CD4-positive, alpha-beta T cell (primary cell): ENCODE measurements at regions not wholly inside any gene's neighbourhood (a gene's known extent, or its start where the extent isn't known, plus 50 kb on each side); places are given as distances from the start of the nearest gene placed in this dataset.

Experiments
- ATAC-seq: fragments of 200-7000 bp; cut with Tn5 transposase; one replicate; pipeline ENCODE4 v1.10.0; 2022; ENCODE audit warnings: mild to moderate bottlenecking; ENCODE audit not compliant: poor library complexity
- CTCF ChIA-PET: fragments of 350-600 bp; sonication (Branson Sonifier 250); formaldehyde crosslinking; loops from one replicate; lab custom pipeline; 2021; ENCODE audit warnings: antibody characterized with exemption, inconsistent platforms; lab: Charles Lee
- POLR2A ChIA-PET: fragments of 350-600 bp; sonication (Branson Sonifier 250); formaldehyde crosslinking; loops from one replicate; lab custom pipeline; 2021; ENCODE audit warnings: antibody characterized with exemption, inconsistent platforms; lab: Charles Lee
- DNase-seq, 14 experiments: peaks; one replicate each; pipeline ENCODE4 v3.0.0-alpha.2; 2013 to 2020; ENCODE audit warnings: mixed read lengths in 2 of 14
- H3K27ac ChIP-seq, 2 donors: one replicate each; pipeline versions ENCODE4 v1.5.1 to v1.7.0; 2013; ENCODE audit warnings: low read length in 2 of 2, low read depth in 1 of 2, mild to moderate bottlenecking in 1 of 2
- H3K27me3 ChIP-seq, 2 experiments: 1 replicate in 1 of 2; 2 replicates in 1 of 2; pipeline versions ENCODE4 v1.6.1 to v1.7.0; 2013; ENCODE audit warnings: low read length in 2 of 2, control low read depth in 1 of 2, mild to moderate bottlenecking in 1 of 2, moderate library complexity in 1 of 2; ENCODE audit not compliant: insufficient read depth in 2 of 2, control insufficient read depth in 1 of 2
- H3K36me3 ChIP-seq: one replicate; pipeline ENCODE4 v1.6.1; 2013; ENCODE audit warnings: low read length, control low read depth; ENCODE audit not compliant: insufficient read depth
- H3K4me1 ChIP-seq: one replicate; pipeline ENCODE4 v1.6.1; 2013; ENCODE audit warnings: low read length, control low read depth; ENCODE audit not compliant: insufficient read depth
- H3K4me3 ChIP-seq: one replicate; pipeline ENCODE4 v1.5.1; 2013; ENCODE audit warnings: mild to moderate bottlenecking, low read length, moderate library complexity
- H3K9me3 ChIP-seq, 2 experiments: 1 replicate in 1 of 2; 2 replicates in 1 of 2; pipeline versions ENCODE4 v1.6.1 to v1.7.0; 2013; ENCODE audit warnings: low read length in 2 of 2, mild to moderate bottlenecking in 2 of 2, control low read depth in 1 of 2, moderate library complexity in 1 of 2; ENCODE audit not compliant: control insufficient read depth in 1 of 2, insufficient read depth in 1 of 2
- H3K27ac Mint-ChIP-seq: one replicate; pipeline ENCODE4 v1.8.0; 2020; ENCODE audit warnings: mixed read lengths
- H3K27me3 Mint-ChIP-seq: one replicate; pipeline ENCODE4 v1.8.0; 2021; ENCODE audit warnings: mixed read lengths
- H3K36me3 Mint-ChIP-seq: one replicate; pipeline ENCODE4 v1.8.0; 2021; ENCODE audit warnings: low read depth, mixed read lengths
- H3K4me1 Mint-ChIP-seq: one replicate; pipeline ENCODE4 v1.8.0; 2021; ENCODE audit warnings: low read depth, mixed read lengths
- H3K4me3 Mint-ChIP-seq: one replicate; pipeline ENCODE4 v1.8.0; 2020; ENCODE audit warnings: mild to moderate bottlenecking, mixed read lengths
- H3K9me3 Mint-ChIP-seq: one replicate; pipeline ENCODE4 v1.8.0; 2020; ENCODE audit warnings: mixed read lengths
- intact Hi-C, 2 experiments: fragments of 100-400 bp; cut with DNase I in 1 of 2; cut with micrococcal nuclease in 1 of 2; formaldehyde crosslinking; loops; one replicate each; pipeline versions ENCODE4 v1.15.1 to v1.9.0; 2023 to 2025; cut with DNase I, micrococcal nuclease
- TF ChIP-seq, protein P1 (sequence below): fragments of 200-600 bp; IDR thresholded peaks from one replicate; pipeline ENCODE4 v1.8.0; 2022; ENCODE audit warnings: antibody characterized with exemption, mild to moderate bottlenecking

DNA sequence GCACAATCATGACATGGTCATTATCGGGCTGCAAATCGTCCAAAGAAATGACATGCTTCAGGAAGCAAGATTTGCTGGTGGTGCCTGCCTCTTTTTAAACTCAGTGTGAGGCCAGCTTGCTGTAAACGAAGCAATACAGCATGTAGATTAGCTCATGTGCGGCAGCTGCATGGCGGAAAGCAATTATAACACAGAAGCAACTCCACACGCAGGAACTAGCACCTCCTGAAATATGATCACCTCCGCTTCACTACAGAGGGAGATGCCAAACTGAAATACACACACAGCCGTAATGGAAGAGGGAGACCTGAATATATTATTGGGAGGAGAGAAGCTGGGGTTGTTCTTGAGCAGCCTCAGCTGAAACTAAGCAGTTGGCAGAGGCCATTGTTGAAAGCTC lies 312.5 kb downstream of the PSAT1 start:
- Histone ChIP-seq H3K4me3 (no peak overlapping the region), H3K4me1 (no peaks in the 10 kb centered on the region), H3K27me3 (no peaks in the 10 kb centered on the region), H3K36me3 (no peaks in the 10 kb centered on the region), H3K9me3 (peaks cover 0 to 4% of the 10 kb centered on the region in 2 experiments), H3K27ac (no peak overlapping the region)
- no peak overlapping the region for H3K27ac Mint-ChIP-seq
- intact Hi-C loops: no loop called here
- ChIA-PET POLR2A (no interaction called here), CTCF (interaction anchor here (1.5 kb wide), 1 partner anchor 23 kb away, joined by 3 read pairs; no protein-coding TSS in a partner anchor)
- no peaks in the 10 kb centered on the region for H3K4me1 Mint-ChIP-seq
- H3K27me3 Mint-ChIP-seq: peaks cover 3% of the 10 kb centered on the region
- DNase-seq (no peak), ATAC-seq (no peak)
- H3K9me3 Mint-ChIP-seq: no peaks in the 10 kb centered on the region
- no peaks in the 10 kb centered on the region for H3K36me3 Mint-ChIP-seq
- no peak overlapping the region for H3K4me3 Mint-ChIP-seq
- TF ChIP-seq, protein P1, sequence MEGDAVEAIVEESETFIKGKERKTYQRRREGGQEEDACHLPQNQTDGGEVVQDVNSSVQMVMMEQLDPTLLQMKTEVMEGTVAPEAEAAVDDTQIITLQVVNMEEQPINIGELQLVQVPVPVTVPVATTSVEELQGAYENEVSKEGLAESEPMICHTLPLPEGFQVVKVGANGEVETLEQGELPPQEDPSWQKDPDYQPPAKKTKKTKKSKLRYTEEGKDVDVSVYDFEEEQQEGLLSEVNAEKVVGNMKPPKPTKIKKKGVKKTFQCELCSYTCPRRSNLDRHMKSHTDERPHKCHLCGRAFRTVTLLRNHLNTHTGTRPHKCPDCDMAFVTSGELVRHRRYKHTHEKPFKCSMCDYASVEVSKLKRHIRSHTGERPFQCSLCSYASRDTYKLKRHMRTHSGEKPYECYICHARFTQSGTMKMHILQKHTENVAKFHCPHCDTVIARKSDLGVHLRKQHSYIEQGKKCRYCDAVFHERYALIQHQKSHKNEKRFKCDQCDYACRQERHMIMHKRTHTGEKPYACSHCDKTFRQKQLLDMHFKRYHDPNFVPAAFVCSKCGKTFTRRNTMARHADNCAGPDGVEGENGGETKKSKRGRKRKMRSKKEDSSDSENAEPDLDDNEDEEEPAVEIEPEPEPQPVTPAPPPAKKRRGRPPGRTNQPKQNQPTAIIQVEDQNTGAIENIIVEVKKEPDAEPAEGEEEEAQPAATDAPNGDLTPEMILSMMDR: no peak

DNA sequence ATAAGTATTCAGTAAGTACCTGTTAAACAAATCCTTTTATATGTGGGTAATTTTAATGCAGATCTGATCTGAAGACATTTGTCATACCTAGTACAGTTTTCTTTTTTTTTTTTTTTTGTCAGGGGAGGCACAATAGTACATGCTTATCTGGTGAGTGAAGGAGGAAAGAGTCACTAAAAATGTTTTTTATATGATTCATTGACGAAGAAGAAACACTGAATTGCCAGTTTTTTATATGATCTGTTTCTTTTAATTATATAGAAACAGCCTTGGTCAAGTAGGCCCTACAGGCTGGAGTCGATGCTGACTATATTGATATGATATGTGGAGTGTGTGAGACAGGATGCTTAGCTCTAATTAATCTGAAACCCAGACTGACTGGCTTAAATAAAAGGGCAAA lies 315.2 kb downstream of the PSAT1 start:
- CTCF ChIA-PET: no interaction called here
- POLR2A ChIA-PET: no interaction called here

DNA sequence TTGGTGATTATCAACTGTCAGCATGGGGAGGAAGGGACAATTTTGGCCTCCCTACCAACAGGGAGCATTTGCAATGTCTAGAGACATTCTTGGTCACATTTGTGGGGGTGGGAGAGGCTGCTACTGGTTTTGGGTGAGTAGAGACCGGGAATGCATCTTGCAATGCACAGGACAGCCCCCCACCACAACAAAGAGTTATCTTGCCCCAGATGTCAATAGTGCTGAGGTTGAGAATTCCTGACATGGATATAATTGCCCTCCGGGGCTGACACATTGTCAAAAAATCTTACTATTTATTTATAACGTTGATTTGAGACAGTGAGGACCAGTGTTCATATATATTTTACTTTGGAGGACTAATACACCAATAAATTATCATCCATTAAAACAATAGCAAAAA lies 316.1 kb downstream of the PSAT1 start:
- Mint-ChIP-seq H3K27ac (no peak overlapping the region), H3K4me3 (no peak overlapping the region), H3K4me1 (no peaks in the 10 kb centered on the region), H3K9me3 (no peaks in the 10 kb centered on the region), H3K36me3 (no peaks in the 10 kb centered on the region), H3K27me3 (peaks cover 3% of the 10 kb centered on the region)
- intact Hi-C loops: no loop called here
- TF ChIP-seq, protein P1: no peak
- Histone ChIP-seq H3K27ac (no peak overlapping the region), H3K4me3 (no peak overlapping the region), H3K4me1 (no peaks in the 10 kb centered on the region), H3K9me3 (no peaks in the 10 kb centered on the region), H3K27me3 (no peaks in the 10 kb centered on the region), H3K36me3 (no peaks in the 10 kb centered on the region)
- no peak for ATAC-seq
- POLR2A ChIA-PET: no interaction called here
- no peak for DNase-seq
- CTCF ChIA-PET: no interaction called here

More for the DNA sequence above, 315.2 kb downstream of the PSAT1 start:
- TF ChIP-seq, protein P1: no peak
- H3K4me1 Mint-ChIP-seq: no peaks in the 10 kb centered on the region
- ATAC-seq (no peak), DNase-seq (no peak)
- no peak overlapping the region for H3K27ac ChIP-seq
- H3K27me3 ChIP-seq: no peaks in the 10 kb centered on the region
- no peaks in the 10 kb centered on the region for H3K9me3 ChIP-seq
- no peak overlapping the region for H3K4me3 Mint-ChIP-seq
- no peak overlapping the region for H3K27ac Mint-ChIP-seq
- no peaks in the 10 kb centered on the region for H3K9me3 Mint-ChIP-seq
- H3K4me3 ChIP-seq: no peak overlapping the region
- no peaks in the 10 kb centered on the region for H3K36me3 Mint-ChIP-seq
- no peaks in the 10 kb centered on the region for H3K4me1 ChIP-seq
- H3K36me3 ChIP-seq: no peaks in the 10 kb centered on the region
- H3K27me3 Mint-ChIP-seq: peaks cover 3% of the 10 kb centered on the region
- intact Hi-C loops: no loop called here
